Ovary (tissue), 7 donors: ENCODE measurements at regions not wholly inside any gene's neighbourhood (a gene's known extent, or its start where the extent isn't known, plus 50 kb on each side); places are given as distances from the start of the nearest gene placed in this dataset.
"Not testable (repeated sequence)": the region's sequence is repeated elsewhere in the genome, so short reads cannot be mapped to it uniquely, and the experiment has no call there.

Source experiments
- DNase-seq, 5 donors: peaks; one replicate each; pipeline ENCODE4 v3.0.0-alpha.2; 2019 to 2020
- H3K27ac ChIP-seq, 2 donors: fragments of 200-600 bp; one replicate each; pipeline versions ENCODE4 v1.5.1 to v1.8.0; 2019 to 2022
- H3K27me3 ChIP-seq: fragments of 200-600 bp; one replicate; pipeline ENCODE4 v1.8.0; 2022
- H3K36me3 ChIP-seq: fragments of 200-600 bp; sonication (generic); one replicate; pipeline ENCODE4 v1.5.1; 2019
- H3K4me1 ChIP-seq: one replicate; pipeline ENCODE4 v1.8.1; 2013; ENCODE audit warnings: mild to moderate bottlenecking, moderate library complexity; ENCODE audit not compliant: insufficient read depth
- H3K4me3 ChIP-seq: fragments of 200-600 bp; sonication (generic); one replicate; pipeline ENCODE4 v1.5.1; 2017
- H3K9me3 ChIP-seq, 2 donors: fragments of 200-600 bp in 1 of 2; sonication (generic) in 1 of 2; one replicate each; pipeline versions ENCODE4 v1.5.1 to v1.8.1; 2013 to 2019; ENCODE audit warnings: mild to moderate bottlenecking in 1 of 2, moderate library complexity in 1 of 2
- EP300 ChIP-seq: sonication (generic); formaldehyde crosslinking; IDR thresholded peaks from one replicate; pipeline ENCODE4 v1.6.1; 2017; ENCODE audit warnings: antibody characterized with exemption
- POLR2A ChIP-seq: fragments of 450-650 bp; IDR thresholded peaks from one replicate; pipeline ENCODE4 v1.6.1; 2017; ENCODE audit warnings: antibody characterized with exemption, mild to moderate bottlenecking, moderate library complexity
- WGBS, 3 donors: extraction: QIAGEN DNeasy Blood & Tissue Kit in 1 of 3; methylation state at CpG; one replicate each; pipeline versions ENCODE4 v1.1.5 to v1.1.7; 2013 to 2017; 5-methylcytosine and 5-hydroxymethylcytosine counted together
- intact Hi-C, 4 donors: fragments of 100-400 bp; cut with DNase I; formaldehyde crosslinking; loops; one replicate each; pipeline versions ENCODE4 v1.11.0 to v1.15.1; 2022 to 2023
- TF ChIP-seq, protein P1 (sequence below), 3 donors: fragments of 450-650 bp in 2 of 3; fragments of 200-600 bp in 1 of 3; IDR thresholded peaks; one replicate each; pipeline versions ENCODE4 v1.5.1 to v1.8.0; 2016 to 2022; ENCODE audit warnings: antibody characterized with exemption in 3 of 3, mild to moderate bottlenecking in 1 of 3
- donor health status: DM: no; HTN: no; CAD: no; lungs with moderate emphysema.
- donor health status: DM: no; HTN: no; CAD: no.
- donor health status: Bipolar disorder and iron deficiency.
- donor health status: DM: no; HTN: no; CAD: no.
- donor health status: DM: yes; HTN: yes; CAD: no.

GRCh38 chr2:192414794-192415193, 220.1 kb upstream of the TMEFF2 start:
- Histone ChIP-seq H3K27ac (no peak overlapping the region), H3K4me1 (no peaks in the 10 kb centered on the region), H3K9me3 (peaks cover 0 to 4% of the 10 kb centered on the region in 2 donors), H3K4me3 (no peak overlapping the region), H3K36me3 (no peaks in the 10 kb centered on the region), H3K27me3 (no peaks in the 10 kb centered on the region)
- intact Hi-C loops, result no loop called here
- 84 to 89% (median 88%) methylated on average over 18 of the region's 18 CpGs for WGBS, 3 donors
- TF ChIP-seq, protein P1, sequence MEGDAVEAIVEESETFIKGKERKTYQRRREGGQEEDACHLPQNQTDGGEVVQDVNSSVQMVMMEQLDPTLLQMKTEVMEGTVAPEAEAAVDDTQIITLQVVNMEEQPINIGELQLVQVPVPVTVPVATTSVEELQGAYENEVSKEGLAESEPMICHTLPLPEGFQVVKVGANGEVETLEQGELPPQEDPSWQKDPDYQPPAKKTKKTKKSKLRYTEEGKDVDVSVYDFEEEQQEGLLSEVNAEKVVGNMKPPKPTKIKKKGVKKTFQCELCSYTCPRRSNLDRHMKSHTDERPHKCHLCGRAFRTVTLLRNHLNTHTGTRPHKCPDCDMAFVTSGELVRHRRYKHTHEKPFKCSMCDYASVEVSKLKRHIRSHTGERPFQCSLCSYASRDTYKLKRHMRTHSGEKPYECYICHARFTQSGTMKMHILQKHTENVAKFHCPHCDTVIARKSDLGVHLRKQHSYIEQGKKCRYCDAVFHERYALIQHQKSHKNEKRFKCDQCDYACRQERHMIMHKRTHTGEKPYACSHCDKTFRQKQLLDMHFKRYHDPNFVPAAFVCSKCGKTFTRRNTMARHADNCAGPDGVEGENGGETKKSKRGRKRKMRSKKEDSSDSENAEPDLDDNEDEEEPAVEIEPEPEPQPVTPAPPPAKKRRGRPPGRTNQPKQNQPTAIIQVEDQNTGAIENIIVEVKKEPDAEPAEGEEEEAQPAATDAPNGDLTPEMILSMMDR (IDR thresholded peaks at IDR 0.05), result no peak
- no peak for DNase-seq

GRCh38 chr2:192413812-192414681, 219.3 kb upstream of the TMEFF2 start:
- Histone ChIP-seq H3K27ac (no peak overlapping the region), H3K4me3 (no peak overlapping the region), H3K27me3 (no peaks in the 10 kb centered on the region), H3K36me3 (no peaks in the 10 kb centered on the region), H3K9me3 (peaks cover 0 to 4% of the 10 kb centered on the region in 2 donors), H3K4me1 (no peaks in the 10 kb centered on the region)
- DNase-seq, result no peak
- TF ChIP-seq POLR2A (no peak), EP300 (no peak)
- TF ChIP-seq, protein P1 (IDR thresholded peaks at IDR 0.05), result no peak
- 87 to 90% (median 89%) methylated on average over 13 of the region's 13 CpGs for WGBS, 3 donors
- intact Hi-C loops, result no loop called here

GRCh38 chr2:192412866-192413265, 218.1 kb upstream of the TMEFF2 start:
- 83 to 87% (median 85%) methylated on average over 10 of the region's 10 CpGs for WGBS, 3 donors
- H3K36me3 ChIP-seq, H3K9me3 ChIP-seq, H3K4me1 ChIP-seq, intact Hi-C loops, H3K27me3 ChIP-seq, DNase-seq, H3K4me3 ChIP-seq, H3K27ac ChIP-seq: not testable (repeated sequence)

- intact Hi-C loops, result no loop called here
- DNase-seq, result no peak
- TF ChIP-seq EP300 (no peak), POLR2A (no peak)
- TF ChIP-seq, protein P1 (IDR thresholded peaks at IDR 0.05), result no peak
- H3K9me3 ChIP-seq, result peaks cover 0 to 4% of the 10 kb centered on the region in 2 donors
- H3K4me1 ChIP-seq, result no peaks in the 10 kb centered on the region
- H3K4me3 ChIP-seq, result no peak overlapping the region
- H3K27ac ChIP-seq, result no peak overlapping the region
- H3K27me3 ChIP-seq, result no peaks in the 10 kb centered on the region
- no peaks in the 10 kb centered on the region for H3K36me3 ChIP-seq
These were observed 217.7 kb upstream of the TMEFF2 start for GRCh38 chr2:192412394-192412793.

DNA sequence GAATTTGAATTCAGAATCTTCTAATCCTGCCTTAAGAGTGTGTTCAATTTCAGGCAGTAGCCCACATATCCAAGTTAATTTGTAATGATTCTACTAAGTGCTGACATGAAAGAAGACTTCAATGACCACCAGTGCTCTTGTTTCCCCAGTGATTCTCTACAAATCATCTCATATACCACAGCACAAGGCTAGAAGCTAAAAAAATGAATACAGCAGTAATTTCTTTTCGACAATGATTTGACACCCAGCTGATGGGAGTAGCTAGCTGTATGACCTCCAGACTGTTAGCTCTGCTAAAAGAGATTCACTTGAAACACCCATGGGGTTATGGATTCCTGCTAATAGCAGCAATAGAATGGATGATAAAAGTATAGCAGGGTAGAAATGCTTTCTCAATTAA, 217.0 kb upstream of the TMEFF2 start:
- intact Hi-C loops, result no loop called here
- H3K4me3 ChIP-seq, result no peak overlapping the region
- H3K9me3 ChIP-seq, result peaks cover 0 to 4% of the 10 kb centered on the region in 2 donors
- H3K36me3 ChIP-seq, result no peaks in the 10 kb centered on the region
- no peak overlapping the region for H3K27ac ChIP-seq
- H3K27me3 ChIP-seq, result no peaks in the 10 kb centered on the region
- DNase-seq, result no peak
- TF ChIP-seq EP300 (no peak), POLR2A (no peak)
- TF ChIP-seq, protein P1 (IDR thresholded peaks at IDR 0.05), result no peak
- no peaks in the 10 kb centered on the region for H3K4me1 ChIP-seq
- WGBS, 3 donors, result 30 to 40% (median 40%) methylated on average over 1 of the region's 1 CpG
